Esophagus muscularis mucosa (tissue), 4 donors: ENCODE measurements at regions not wholly inside any gene's neighbourhood (a gene's known extent, or its start where the extent isn't known, plus 50 kb on each side); places are given as distances from the start of the nearest gene placed in this dataset.
A peak's percentile ranks its signal among the peaks of the same experiment; 100 is the strongest.

Source experiments
- CTCF ChIP-seq, 3 experiments: fragments of 200-600 bp in 2 of 3; fragments of 450-650 bp in 1 of 3; sonication (generic) in 2 of 3; IDR thresholded peaks; one replicate each; pipeline ENCODE4 v1.5.1; 2017 to 2019; ENCODE audit warnings: antibody characterized with exemption in 3 of 3, mild to moderate bottlenecking in 2 of 3, moderate library complexity in 1 of 3
- EP300 ChIP-seq: sonication (generic); formaldehyde crosslinking; IDR thresholded peaks from one replicate; pipeline ENCODE4 v1.6.1; 2017; ENCODE audit warnings: antibody characterized with exemption
- POLR2A ChIP-seq: fragments of 450-650 bp; IDR thresholded peaks from one replicate; pipeline ENCODE4 v1.6.1; 2017; ENCODE audit warnings: antibody characterized with exemption, moderate library complexity, mild to moderate bottlenecking, low read depth

- peak in 2 of 3 experiments; percentile 33 to 34 for TF ChIP-seq CTCF (IDR thresholded peaks at IDR 0.05)
- TF ChIP-seq POLR2A, result no peak
- no peak for TF ChIP-seq EP300
Observed at GRCh38 chrX:125998432-125998831, 167.7 kb downstream of the DCAF12L2 start.
